ENCODE measurements at regions not wholly inside any gene's neighbourhood (a gene's known extent, or its start where the extent isn't known, plus 50 kb on each side); places are given as distances from the start of the nearest gene placed in this dataset.

DNA sequence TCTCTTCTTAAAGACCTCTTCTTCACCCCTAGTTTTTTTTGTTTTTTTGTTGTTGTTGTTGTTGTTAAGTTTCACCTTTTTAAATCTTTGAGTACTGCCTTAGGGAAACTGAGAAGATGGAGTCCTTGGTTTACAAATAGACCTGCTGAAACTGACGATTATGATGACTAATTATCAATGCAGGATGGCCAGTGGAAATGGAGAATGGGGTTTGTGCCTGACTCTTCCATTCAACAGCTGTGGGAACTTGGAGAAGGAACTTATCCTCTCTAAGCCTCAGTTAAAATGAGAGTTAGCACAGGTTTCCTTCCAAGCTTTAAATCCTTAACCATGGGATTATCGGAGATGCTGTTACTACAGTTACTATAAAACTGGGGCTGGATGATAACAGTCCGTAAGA, 66.7 kb upstream of the PNMA1 start:
- DNase-seq (ENCODE audit: low spot score): no peak

DNA sequence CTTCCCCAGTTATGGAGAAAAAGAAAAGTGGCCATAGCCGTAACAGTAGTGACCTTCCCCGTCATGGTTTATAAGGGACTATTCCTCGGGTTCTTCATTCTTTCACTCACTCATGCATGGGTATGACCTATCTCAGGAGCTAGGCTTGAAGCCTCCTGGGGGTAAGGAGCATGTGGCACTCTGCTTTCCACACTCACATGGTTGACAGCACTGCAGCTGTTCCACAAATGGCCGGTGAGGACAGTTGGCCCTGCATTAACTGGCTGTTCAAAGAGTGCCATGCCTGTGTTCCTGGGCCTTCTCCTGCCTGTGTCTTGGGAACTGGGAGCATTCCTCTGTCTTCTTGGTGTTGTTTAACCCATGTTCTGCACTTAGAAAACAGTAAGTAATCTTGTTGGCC, 66.2 kb upstream of the PNMA1 start:
- DNase-seq (ENCODE audit: low spot score): no peak

DNA sequence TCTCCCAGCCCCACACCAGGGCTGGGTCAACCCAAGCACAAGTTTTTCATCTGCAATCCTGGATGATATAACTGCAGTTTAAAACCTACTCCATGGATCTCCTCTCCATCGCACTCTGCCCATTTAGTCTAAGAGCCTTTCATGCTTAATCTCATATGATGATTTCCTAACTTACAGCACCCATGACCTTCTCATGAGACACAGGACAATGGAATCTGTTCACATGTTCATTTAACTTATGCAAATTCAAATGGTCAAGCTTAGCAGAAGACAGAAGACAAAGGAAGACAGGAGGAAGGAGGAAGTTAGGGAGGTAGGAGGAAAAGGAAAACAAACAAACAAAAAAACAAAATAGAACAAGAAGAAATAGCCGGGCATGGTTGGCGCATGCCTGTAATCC, 64.6 kb upstream of the PNMA1 start:
- DNase-seq (ENCODE audit: low spot score): no peak

DNA sequence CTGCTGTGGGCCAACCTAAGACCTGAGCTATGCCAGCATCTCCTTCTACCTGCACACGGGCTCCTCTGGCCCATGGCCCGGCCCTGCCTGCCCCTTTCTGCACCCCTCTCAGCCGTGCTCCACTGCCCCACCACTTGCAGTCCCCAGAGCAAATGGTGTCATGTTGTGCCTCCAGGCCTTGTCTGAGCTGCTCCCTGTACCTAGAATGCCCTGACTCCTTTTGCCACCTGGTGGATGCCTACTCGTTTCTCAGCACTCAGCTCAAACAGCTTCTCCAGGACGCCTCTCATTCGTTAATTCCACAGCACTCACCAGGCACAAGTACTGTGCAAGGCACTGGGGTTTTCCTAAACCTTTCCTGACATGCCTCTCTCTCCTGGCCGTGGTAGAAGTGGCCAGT, 63.2 kb upstream of the PNMA1 start:
- no peak for DNase-seq (ENCODE audit: low spot score)

DNA sequence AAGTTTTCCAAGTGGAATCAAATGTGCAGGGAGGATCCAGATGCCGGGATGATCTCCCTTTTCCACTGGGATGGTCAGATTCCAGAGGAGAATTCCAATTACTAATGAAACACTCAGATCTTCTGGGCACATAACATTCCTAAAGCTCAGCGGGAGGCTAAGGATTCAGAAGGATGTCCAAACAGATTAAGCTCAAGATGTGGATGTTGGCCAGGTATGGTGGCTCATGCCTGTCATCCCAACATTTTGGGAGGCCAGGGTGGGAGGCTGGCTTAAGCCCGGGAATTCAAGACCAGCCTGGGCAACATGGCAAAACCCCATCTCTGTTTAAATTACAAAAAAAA, 62.0 kb upstream of the PNMA1 start:
- DNase-seq (ENCODE audit: low spot score): no peak

DNA sequence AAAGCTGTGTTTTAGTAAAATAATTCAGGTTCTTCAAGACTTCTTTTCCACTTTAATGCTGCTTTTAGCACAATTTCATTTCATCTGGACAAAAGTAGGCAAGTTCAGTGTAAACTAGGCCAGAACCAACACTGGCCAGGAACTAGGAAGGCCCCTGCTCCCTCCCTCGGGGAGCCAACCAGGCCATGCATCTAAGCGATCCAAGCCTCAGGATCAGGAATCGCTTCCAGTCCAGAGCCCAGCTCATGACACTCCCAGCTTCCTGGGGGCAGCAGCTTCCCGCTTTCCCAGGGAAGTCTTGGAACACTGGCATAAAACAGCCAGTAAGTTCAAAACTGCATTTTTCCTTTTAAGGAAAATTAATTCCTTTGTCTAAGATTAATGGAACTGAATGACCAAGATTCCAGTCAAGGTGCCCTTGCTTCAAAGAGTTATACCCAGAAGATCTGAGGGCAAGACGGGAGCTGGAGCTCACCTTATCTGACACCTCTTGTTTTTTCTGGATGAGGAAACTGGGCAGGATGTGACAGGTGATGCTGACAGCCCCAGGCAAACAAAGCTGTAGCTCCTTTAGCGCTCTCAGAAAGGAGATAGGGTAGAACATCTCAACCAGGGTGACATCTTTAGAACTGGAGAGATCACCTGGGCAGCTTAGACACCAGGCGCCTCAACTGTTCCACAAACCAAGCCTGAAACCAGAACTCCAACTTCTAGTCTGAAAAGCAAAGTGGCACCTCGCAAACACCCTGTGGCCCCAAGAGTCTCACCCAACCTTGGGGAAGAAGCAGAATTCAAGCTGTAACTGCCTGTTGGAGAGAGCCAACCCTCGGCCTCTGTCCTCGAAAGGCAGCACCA, 61.4 kb upstream of the PNMA1 start:
- no peak for DNase-seq (ENCODE audit: low spot score)

DNA sequence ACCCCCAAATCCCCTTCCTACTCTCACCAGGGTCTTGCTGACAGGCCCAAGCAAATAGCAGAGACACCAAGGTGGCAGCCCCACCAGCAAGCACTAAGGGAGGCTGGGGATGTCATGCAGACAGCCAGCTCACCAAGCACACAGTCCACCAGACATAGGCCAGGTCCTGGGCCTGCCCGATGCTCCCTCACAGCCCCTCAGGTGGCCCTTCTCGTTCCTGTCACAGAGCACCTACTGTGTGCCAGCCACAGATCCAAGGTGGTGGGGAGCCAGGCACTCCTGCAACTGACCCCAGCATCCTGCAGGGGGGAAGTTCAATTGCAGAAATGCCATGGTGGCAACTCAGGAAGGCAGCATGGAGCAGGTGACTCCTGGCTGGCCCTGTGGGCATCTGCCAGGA, 60.5 kb upstream of the PNMA1 start:
- no peak for DNase-seq (ENCODE audit: low spot score)

DNA sequence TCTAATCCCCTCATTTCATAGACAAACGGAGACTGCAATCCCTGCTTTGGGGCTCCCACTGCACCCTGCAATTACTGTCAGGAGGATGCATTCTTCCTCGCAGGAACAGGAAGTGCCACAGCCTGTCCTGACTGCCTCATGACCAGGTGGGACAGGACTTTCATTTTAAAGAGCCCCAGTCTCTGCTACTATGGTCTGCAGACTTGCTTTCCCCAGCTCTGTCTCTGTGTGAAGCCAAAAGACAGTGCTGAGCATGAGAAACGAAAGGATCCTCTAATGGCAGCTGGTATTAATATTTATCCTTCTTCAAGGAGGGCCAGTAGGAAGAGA, 60.0 kb upstream of the PNMA1 start:
- DNase-seq (ENCODE audit: low spot score): no peak

DNA sequence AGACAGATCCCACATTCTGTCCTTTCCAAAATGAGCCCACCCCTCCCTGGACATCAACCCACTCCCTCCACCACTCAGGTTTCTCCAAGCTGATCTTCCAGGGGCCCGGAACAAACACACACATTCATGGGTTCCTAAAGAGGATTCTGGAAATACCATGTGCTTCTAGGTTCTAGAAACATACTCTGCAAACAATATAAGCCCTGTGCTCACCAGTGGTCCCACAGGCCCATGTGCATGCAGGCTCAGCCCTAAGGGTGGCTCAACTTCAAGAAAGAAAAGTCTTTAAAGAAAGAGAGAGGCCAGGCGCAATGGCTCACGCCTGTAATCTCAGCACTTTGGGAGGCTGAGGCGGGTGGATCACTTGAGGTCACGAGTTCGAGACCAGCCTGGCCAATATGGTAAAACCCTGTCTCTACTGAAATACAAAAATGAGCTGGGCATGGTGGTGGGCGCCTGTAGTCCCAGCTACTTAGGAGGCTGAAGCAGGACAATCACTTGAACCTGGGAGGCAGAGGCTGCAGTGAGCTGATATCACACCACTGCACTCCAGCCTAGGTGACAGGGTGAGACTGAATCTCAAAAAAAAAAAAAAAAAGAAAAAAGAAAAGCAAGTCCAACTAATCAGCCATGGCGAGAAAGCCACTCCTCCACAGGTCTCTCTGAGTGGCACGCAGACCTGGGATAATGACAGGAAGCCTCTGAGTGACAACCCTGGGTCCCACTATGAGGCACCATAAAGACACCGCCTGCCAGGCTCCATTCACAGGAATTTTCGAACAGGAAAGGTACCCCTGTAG, 59.5 kb upstream of the PNMA1 start:
- DNase-seq (ENCODE audit: low spot score): no peak

DNA sequence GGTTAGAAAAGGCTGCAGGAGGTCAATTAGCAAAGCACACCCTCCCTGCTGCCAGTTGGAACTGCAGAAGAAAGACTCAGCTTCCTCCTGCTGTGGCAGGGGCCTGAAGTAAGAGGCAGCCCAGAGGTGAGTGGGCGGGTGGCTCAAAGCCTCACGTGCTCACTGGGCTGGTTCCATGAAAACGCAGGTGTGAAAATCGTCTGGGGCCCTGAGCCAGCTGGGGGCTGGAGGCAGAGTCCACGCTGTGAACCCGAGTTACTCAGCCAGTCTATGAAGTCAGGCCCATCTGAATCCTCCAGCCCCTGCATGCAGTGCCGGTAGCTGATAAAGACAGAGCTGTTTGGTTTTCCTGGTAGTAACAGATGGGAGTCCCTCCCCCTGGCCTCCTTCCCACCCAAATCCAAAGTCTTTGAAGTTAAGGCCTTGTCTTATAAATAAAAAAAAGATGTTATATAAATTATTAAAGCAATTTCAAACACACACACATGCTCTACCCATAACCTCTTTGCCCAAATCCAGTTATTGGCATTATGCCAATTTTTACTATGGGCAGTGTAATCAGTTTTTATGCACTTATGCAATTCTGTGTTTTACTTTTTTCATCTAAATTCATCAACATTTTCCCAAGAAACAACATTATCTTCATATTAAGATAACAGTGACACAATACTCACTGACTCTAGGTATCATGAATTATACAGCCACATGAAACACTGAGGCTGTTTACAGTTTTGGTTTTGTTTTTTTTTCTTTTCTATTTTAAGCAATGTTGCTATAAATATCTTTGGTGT, 57.9 kb upstream of the PNMA1 start:
- peak; percentile 83 for DNase-seq (ENCODE audit: low spot score)

DNA sequence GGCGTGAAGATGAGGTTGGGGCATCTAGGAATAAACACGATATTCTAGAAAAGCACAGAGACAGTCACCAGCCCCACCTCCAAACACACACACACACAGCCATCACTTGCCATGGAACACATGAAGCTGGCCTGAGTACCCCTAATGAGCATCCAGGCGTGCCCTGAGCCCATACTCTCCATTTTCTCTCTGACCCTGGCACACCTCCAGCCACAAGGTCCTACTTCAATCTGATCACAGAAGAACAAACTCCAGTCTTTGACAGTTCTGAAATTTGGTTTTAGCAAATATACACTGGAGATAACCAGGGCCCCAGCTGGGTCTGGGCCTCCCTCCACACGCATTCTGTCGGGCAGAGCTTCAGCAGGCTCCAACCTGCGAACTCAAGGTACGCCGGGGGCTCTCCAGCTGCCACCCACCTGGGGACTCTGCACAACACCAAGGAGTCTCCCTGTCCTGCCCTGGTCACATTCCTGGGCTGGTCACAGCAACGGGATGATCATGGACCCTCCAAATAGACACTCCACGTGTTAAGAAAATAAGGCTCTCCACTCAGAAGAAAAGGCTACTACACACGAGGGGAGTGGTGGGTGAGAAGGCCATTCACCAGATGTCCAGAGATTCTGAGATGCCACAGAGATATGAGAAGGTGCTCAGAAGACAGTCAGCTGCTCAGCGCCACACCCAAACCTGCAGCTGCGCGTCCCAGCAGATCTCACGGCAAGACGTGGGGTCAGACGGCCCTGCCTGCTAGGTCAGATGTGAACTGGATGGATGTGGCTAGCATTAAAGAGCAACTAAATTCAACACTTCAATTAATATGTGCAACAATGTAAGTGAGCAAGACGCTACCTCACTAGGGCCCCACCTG, 57.0 kb upstream of the PNMA1 start:
- DNase-seq (ENCODE audit: low spot score): no peak

DNA sequence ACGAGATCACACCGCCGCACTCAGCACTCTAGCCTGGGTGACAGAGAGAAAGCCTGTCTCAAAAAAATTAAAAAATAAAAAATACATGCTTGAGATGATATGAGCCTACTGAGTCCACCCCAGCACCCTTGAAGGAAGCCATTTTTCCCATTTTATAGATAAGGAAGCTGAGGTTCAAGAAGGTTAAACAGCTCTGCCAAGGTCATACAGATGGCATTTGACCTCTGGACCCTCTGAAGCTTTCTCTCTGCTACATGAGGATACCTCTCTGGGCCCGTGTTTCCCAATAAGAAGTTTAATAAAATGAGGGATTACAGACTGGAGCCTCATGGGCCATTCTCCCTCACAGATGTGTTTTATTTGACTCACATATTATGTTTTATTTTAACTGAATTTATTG, 53.9 kb upstream of the PNMA1 start:
- DNase-seq (ENCODE audit: low spot score): no peak

DNA sequence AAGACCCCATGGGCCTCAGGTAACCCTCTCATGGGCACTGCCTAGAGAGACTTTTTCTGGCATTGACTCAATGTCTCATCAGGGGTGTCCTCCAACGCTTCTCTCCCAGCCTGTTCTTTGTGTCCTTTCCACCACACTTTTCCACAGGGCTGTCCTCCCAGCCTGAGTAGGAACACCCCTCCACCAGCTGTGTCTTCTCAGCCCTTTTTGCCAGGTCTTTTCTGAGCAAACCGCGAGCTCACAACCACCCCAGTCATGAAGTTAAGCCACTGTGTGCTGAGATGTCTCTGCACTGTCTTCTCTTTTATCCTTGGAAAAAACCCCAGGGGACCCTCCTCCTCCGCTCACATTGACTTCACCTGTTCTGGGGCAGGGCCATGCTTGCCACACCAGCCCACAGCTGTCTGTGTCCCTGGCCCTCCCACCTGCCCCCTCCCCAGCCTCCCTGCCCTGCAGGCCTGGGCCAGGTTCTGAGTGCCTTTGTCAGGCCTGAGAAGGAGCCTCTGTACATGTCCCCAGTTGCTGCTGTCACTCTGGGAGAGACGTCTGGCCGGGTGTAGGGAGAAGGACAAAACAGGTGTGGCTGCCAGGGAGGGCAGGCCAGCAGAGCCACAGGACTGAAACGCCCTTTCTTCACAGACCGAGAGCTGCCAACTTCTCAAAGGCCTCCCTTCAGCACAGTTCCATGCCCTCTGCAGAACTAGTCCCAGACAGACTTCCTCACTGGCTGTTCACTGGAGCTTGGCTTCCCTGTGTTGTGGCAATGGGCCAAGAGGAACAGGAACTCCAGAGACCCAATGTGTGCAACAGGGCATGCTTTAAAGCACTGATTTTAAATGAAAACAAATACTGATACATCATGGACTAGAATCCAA, 50.5 kb upstream of the PNMA1 start:
- DNase-seq (ENCODE audit: low spot score): no peak
